ENCODE measurements at regions not wholly inside any gene's neighbourhood (a gene's known extent, or its start where the extent isn't known, plus 50 kb on each side); places are given as distances from the start of the nearest gene placed in this dataset.

- H4K20me1 ChIP-seq (ENCODE audit: insufficient read depth, low read length) = no peaks in the 10 kb centered on the region
- no peak for ATAC-seq
- H3K27me3 ChIP-seq (ENCODE audit: control insufficient read depth in 1 of 2, insufficient read depth in 2 of 2, low read length in 2 of 2) = no peaks in the 10 kb centered on the region
- DNase-seq (ENCODE audit: low spot score) = no peak
- intact Hi-C loops (cut with micrococcal nuclease; ENCODE audit: unreplicated experiment) = no loop called here
- TF ChIP-seq STAT6 (CRISPR knock-in tag; IDR thresholded peaks at IDR 0.05; ENCODE audit: borderline replicate concordance) (no peak), ZBTB21 (CRISPR knock-in tag; IDR thresholded peaks at IDR 0.05) (no peak), ZNF24 (IDR thresholded peaks at IDR 0.05) (no peak), MXI1 (IDR thresholded peaks at IDR 0.05; ENCODE audit: borderline replicate concordance, low read depth, low read length) (no peak), NFYB (CRISPR knock-in tag; IDR thresholded peaks at IDR 0.05) (no peak), ZUFSP (CRISPR knock-in tag; IDR thresholded peaks at IDR 0.05; ENCODE audit: borderline replicate concordance) (no peak), SATB2 (CRISPR knock-in tag; IDR thresholded peaks at IDR 0.05) (no peak), ELK4 (CRISPR knock-in tag; IDR thresholded peaks at IDR 0.05; ENCODE audit: borderline replicate concordance) (no peak), EZH2 (conservative IDR thresholded peaks at IDR 0.05; ENCODE audit: low read depth, low read length) (no peak), SNAPC2 (CRISPR knock-in tag; IDR thresholded peaks at IDR 0.05) (no peak), ZNF710 (CRISPR knock-in tag; IDR thresholded peaks at IDR 0.05; ENCODE audit: borderline replicate concordance) (no peak), FOSL1 (CRISPR knock-in tag; IDR thresholded peaks at IDR 0.05; ENCODE audit: borderline replicate concordance) (no peak), HNRNPH1 (optimal IDR thresholded peaks at IDR 0.05; ENCODE audit: low read depth, low read length) (no peak), SIN3A (IDR thresholded peaks at IDR 0.05; ENCODE audit: borderline replicate concordance, low read depth, low read length) (no peak), ZNF775 (CRISPR knock-in tag; IDR thresholded peaks at IDR 0.05; ENCODE audit: borderline replicate concordance) (no peak), NFE2 (CRISPR knock-in tag; IDR thresholded peaks at IDR 0.05) (no peak), ZNF776 (CRISPR knock-in tag; IDR thresholded peaks at IDR 0.05) (no peak), PAX8 (CRISPR knock-in tag; IDR thresholded peaks at IDR 0.05; ENCODE audit: borderline replicate concordance) (no peak)
- no peak overlapping the region for H3K9ac ChIP-seq (ENCODE audit: insufficient read depth, low read depth, low read length)
- in situ Hi-C loops (cut with HindIII; ENCODE audit: extremely low pct_ligation_motif_present, low pct_unique_long_range_greater_than_20kb) = no loop called here
- POLR2A ChIA-PET = no interaction called here
- H3K27ac ChIP-seq (ENCODE audit: extremely low read length, insufficient read depth, low read length) = no peak overlapping the region
- no peak overlapping the region for H3K4me3 ChIP-seq (replicated peaks in 1 of 3; ENCODE audit: insufficient read depth in 1 of 3, low read depth in 2 of 3, low read length in 3 of 3)
- H3K79me2 ChIP-seq (ENCODE audit: insufficient read depth, low read length) = no peaks in the 10 kb centered on the region
- no peaks in the 10 kb centered on the region for H3K4me1 ChIP-seq (ENCODE audit: insufficient read depth, low read length)
- peaks cover 53% of the 10 kb centered on the region for H3K9me3 ChIP-seq (ENCODE audit: low read length)
- BruUV-seq (replicated peaks) = no TSS peak
- no peak overlapping the region for H2AFZ ChIP-seq (ENCODE audit: low read length)
- WGBS (ENCODE audit: low lambda C conversion rate) = 42% methylated on average over 7 of the region's 7 CpGs
- no peak overlapping the region for H3K4me2 ChIP-seq (ENCODE audit: low read depth, low read length)
- no peak for FAIRE-seq
- CTCF ChIA-PET (ENCODE audit: low intra/inter-chr PET ratio, low total read pairs) = no interaction called here
- H3K36me3 ChIP-seq (replicated peaks in 1 of 2; ENCODE audit: control insufficient read depth in 1 of 2, insufficient read depth in 2 of 2, low read length in 2 of 2) = no peaks in the 10 kb centered on the region
Observed at GRCh38 chr13:108575430-108575829, 54.0 kb upstream of the MYO16 start.
